GM12874 (cell line): ENCODE measurements at regions not wholly inside any gene's neighbourhood (a gene's known extent, or its start where the extent isn't known, plus 50 kb on each side); places are given as distances from the start of the nearest gene placed in this dataset.

Experiments
- CTCF ChIP-seq: IDR thresholded peaks from 2 replicates; pipeline ENCODE4 v1.5.1; 2011; ENCODE audit warnings: low read depth, mild to moderate bottlenecking, control low read depth, low read length, moderate library complexity; ENCODE audit not compliant: insufficient read depth

- TF ChIP-seq CTCF, result no peak
These were observed 498.0 kb downstream of the CCDC85A start for GRCh38 chr2:56681659-56682396.

- TF ChIP-seq CTCF, result no peak
These were observed 498.6 kb downstream of the CCDC85A start for GRCh38 chr2:56682397-56682760.

GRCh38 chr2:56684327-56684726 lies 500.5 kb downstream of the CCDC85A start:
- no peak for TF ChIP-seq CTCF

GRCh38 chr2:56685205-56685604 lies 501.4 kb downstream of the CCDC85A start:
- TF ChIP-seq CTCF, result no peak

- no peak for TF ChIP-seq CTCF
These were observed 503.4 kb downstream of the CCDC85A start for GRCh38 chr2:56687169-56687568.

GRCh38 chr2:56688661-56689060 lies 504.9 kb downstream of the CCDC85A start:
- TF ChIP-seq CTCF, result no peak

GRCh38 chr2:56693501-56693900 lies 509.7 kb downstream of the CCDC85A start:
- TF ChIP-seq CTCF, result no peak
